ENCODE measurements at regions not wholly inside any gene's neighbourhood (a gene's known extent, or its start where the extent isn't known, plus 50 kb on each side); places are given as distances from the start of the nearest gene placed in this dataset.

- DNase-seq, result no peak
These were observed 59.0 kb upstream of the TNRC6C start for GRCh38 chr17:77899498-77899897.

GRCh38 chr17:77901481-77901880 is 57.0 kb upstream of the TNRC6C start:
- DNase-seq, result no peak

- DNase-seq, result no peak
These were observed 53.2 kb upstream of the TNRC6C start for GRCh38 chr17:77905266-77905665.

GRCh38 chr17:77905766-77906165 is 52.7 kb upstream of the TNRC6C start:
- DNase-seq, result no peak

- no peak for DNase-seq
These were observed 52.1 kb upstream of the TNRC6C start for GRCh38 chr17:77906377-77906871.

- DNase-seq, result no peak
These were observed 50.7 kb upstream of the TNRC6C start for GRCh38 chr17:77907497-77908461.

GRCh38 chr17:77908501-77908900 is 50.0 kb upstream of the TNRC6C start:
- DNase-seq, result no peak
